Thoracic aorta (tissue), 2 donors: ENCODE measurements at regions not wholly inside any gene's neighbourhood (a gene's known extent, or its start where the extent isn't known, plus 50 kb on each side); places are given as distances from the start of the nearest gene placed in this dataset.

Source experiments
- ATAC-seq: fragments of 150-250 bp; one replicate; pipeline ENCODE4 v1.8.0; 2017; ENCODE audit warnings: low read depth; ENCODE audit not compliant: insufficient number of reproducible peaks, low FRiP score
- DNase-seq: peaks from one replicate; pipeline ENCODE4 v3.0.0-alpha.2; 2020; ENCODE audit warnings: low spot score
- H3K27ac ChIP-seq, 2 donors: fragments of 200-600 bp; sonication (generic); 1 replicate in 1 of 2; 2 replicates in 1 of 2; pipeline ENCODE4 v1.5.1; 2016; ENCODE audit warnings: mild to moderate bottlenecking in 2 of 2, moderate library complexity in 2 of 2
- H3K27me3 ChIP-seq: fragments of 200-600 bp; sonication (generic); replicated peaks from 2 replicates; pipeline ENCODE4 v1.6.0; 2016; ENCODE audit warnings: mild to moderate bottlenecking; ENCODE audit not compliant: insufficient read depth
- H3K36me3 ChIP-seq: fragments of 200-600 bp; sonication (generic); one replicate; pipeline ENCODE4 v1.5.1; 2016
- H3K4me1 ChIP-seq, 2 donors: fragments of 200-600 bp; sonication (generic); 1 replicate in 1 of 2; 2 replicates in 1 of 2; pipeline versions ENCODE4 v1.5.1 to v1.6.0; 2016; ENCODE audit warnings: low read depth in 2 of 2, mild to moderate bottlenecking in 1 of 2; ENCODE audit not compliant: control insufficient read depth in 1 of 2
- H3K4me3 ChIP-seq: fragments of 200-600 bp; sonication (generic); 2 replicates; pipeline ENCODE4 v1.5.1; 2016; ENCODE audit warnings: mild to moderate bottlenecking
- H3K9me3 ChIP-seq: fragments of 200-600 bp; sonication (generic); 2 replicates; pipeline ENCODE4 v1.5.1; 2016
- TF ChIP-seq, protein P1 (sequence below): fragments of 200-600 bp; sonication (generic); IDR thresholded peaks from one replicate; pipeline ENCODE4 v1.5.1; 2019; ENCODE audit warnings: antibody characterized with exemption

DNA sequence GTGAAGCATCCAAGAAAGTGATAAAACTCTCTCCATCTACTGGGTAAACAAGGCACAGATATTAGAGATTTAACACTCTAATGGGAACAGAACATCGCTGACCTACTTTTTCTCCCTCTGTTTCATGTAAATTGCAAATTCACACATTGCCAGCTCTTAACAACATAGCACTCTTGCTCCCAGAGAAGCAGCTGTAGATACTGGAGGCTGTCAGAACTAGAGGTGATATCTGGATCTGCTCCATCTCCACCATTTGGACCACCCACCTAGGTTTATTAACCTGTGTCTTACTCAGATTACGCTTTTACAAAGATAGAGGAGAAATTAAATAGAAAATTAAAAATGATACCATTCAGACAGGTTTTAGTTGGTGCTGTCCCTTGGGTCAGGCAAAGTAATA, 289.1 kb upstream of the CRBN start:
- no peaks in the 10 kb centered on the region for H3K4me1 ChIP-seq
- TF ChIP-seq, protein P1, sequence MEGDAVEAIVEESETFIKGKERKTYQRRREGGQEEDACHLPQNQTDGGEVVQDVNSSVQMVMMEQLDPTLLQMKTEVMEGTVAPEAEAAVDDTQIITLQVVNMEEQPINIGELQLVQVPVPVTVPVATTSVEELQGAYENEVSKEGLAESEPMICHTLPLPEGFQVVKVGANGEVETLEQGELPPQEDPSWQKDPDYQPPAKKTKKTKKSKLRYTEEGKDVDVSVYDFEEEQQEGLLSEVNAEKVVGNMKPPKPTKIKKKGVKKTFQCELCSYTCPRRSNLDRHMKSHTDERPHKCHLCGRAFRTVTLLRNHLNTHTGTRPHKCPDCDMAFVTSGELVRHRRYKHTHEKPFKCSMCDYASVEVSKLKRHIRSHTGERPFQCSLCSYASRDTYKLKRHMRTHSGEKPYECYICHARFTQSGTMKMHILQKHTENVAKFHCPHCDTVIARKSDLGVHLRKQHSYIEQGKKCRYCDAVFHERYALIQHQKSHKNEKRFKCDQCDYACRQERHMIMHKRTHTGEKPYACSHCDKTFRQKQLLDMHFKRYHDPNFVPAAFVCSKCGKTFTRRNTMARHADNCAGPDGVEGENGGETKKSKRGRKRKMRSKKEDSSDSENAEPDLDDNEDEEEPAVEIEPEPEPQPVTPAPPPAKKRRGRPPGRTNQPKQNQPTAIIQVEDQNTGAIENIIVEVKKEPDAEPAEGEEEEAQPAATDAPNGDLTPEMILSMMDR, result no peak
- H3K27ac ChIP-seq, result no peak overlapping the region
- ATAC-seq, result no peak
- no peak overlapping the region for H3K4me3 ChIP-seq
- H3K36me3 ChIP-seq, result no peaks in the 10 kb centered on the region
- no peaks in the 10 kb centered on the region for H3K27me3 ChIP-seq
- no peak for DNase-seq
- H3K9me3 ChIP-seq, result no peaks in the 10 kb centered on the region

DNA sequence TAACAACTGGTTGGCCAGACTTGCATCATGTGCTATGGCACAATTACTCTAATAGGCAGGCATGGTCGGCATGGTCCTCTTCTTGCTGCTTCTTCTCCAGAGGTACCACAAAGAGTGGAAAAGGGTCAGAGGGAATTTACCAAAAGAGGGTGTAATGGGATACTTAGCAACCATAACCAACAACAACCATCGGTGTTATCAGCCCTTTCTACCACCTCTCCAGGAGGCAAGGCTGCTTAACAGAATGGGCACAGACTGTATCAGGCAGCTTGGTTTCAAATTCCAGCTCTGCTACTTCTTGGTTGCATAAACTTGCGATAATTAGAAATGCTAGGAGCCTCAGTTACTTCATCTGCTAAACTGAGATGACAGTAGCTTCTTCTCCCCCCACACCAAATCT, 284.6 kb upstream of the CRBN start:
- TF ChIP-seq, protein P1, result no peak
- Histone ChIP-seq H3K4me3 (no peak overlapping the region), H3K36me3 (no peaks in the 10 kb centered on the region), H3K27ac (no peak overlapping the region), H3K9me3 (no peaks in the 10 kb centered on the region), H3K27me3 (no peaks in the 10 kb centered on the region), H3K4me1 (no peaks in the 10 kb centered on the region)
- DNase-seq, result no peak
- no peak for ATAC-seq

DNA sequence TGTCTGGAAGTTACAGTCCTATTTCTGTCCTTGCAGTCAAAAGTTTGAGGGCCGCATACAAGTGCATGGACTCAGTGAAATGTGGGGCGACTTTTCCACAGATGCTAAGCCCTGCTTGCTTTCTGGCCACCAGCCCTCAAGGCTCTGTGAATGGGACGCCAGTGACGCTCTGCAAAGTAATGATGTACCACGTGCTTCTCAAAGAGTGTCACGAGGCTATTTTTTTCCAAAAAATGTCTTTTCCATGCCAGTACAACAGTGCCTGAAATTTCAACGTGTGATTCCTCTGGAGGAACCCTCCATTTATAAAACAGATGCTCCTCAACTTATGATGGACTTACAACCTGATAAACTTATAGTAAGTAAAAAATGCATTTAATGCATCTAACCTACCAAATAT, 281.8 kb upstream of the CRBN start:
- Histone ChIP-seq H3K36me3 (no peaks in the 10 kb centered on the region), H3K27me3 (no peaks in the 10 kb centered on the region), H3K9me3 (no peaks in the 10 kb centered on the region), H3K4me1 (no peaks in the 10 kb centered on the region), H3K27ac (no peak overlapping the region), H3K4me3 (no peak overlapping the region)
- DNase-seq (no peak), ATAC-seq (no peak)
- TF ChIP-seq, protein P1, result no peak

DNA sequence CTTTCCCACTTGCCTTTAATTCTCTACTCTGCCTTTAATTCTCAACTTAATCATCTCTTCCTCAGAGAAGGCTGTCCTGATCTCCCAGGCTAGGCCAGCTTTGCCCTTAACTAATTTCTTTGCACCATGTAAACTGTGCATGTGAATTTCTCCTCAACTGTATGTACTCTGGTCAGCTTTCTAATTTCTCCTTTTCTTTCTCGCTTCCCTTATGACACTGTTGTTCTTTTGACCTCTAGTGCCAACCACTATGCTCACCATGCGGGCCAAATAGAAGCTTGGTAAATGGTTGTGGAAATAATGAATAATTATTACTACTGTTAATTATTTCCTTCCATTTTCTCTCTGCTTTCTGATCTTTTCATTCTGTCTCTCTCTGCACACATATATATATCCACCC, 269.0 kb upstream of the CRBN start:
- DNase-seq (no peak), ATAC-seq (no peak)
- H3K36me3 ChIP-seq, result no peaks in the 10 kb centered on the region
- no peaks in the 10 kb centered on the region for H3K27me3 ChIP-seq
- no peak overlapping the region for H3K4me3 ChIP-seq
- no peaks in the 10 kb centered on the region for H3K9me3 ChIP-seq
- no peaks in the 10 kb centered on the region for H3K4me1 ChIP-seq
- H3K27ac ChIP-seq, result no peak overlapping the region
- TF ChIP-seq, protein P1, result no peak

DNA sequence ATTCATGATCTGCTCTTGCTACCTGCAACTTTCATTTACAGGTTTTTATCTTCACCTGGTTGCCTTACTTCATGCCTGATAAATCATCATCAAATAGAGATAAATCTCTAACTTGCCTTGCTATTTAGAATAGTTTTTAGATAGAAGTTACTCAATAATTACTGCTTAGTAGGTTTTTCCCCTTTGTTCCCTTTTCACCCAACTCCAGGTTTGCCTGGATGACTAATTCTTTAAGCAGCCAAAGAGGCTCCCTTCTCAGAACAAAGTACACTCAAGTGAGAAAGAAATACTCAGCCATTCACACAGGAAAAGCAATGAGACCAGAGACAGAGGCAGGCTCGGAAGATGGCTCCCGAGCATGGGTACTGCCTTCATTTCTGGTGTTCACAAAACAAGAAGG, 268.1 kb upstream of the CRBN start:
- Histone ChIP-seq H3K27me3 (no peaks in the 10 kb centered on the region), H3K36me3 (no peaks in the 10 kb centered on the region), H3K9me3 (no peaks in the 10 kb centered on the region), H3K27ac (no peak overlapping the region), H3K4me3 (no peak overlapping the region), H3K4me1 (no peaks in the 10 kb centered on the region)
- TF ChIP-seq, protein P1, result no peak
- DNase-seq (no peak), ATAC-seq (no peak)
